ENCODE measurements at regions not wholly inside any gene's neighbourhood (a gene's known extent, or its start where the extent isn't known, plus 50 kb on each side); places are given as distances from the start of the nearest gene placed in this dataset.
A peak's percentile ranks its signal among the peaks of the same experiment; 100 is the strongest.

DNA sequence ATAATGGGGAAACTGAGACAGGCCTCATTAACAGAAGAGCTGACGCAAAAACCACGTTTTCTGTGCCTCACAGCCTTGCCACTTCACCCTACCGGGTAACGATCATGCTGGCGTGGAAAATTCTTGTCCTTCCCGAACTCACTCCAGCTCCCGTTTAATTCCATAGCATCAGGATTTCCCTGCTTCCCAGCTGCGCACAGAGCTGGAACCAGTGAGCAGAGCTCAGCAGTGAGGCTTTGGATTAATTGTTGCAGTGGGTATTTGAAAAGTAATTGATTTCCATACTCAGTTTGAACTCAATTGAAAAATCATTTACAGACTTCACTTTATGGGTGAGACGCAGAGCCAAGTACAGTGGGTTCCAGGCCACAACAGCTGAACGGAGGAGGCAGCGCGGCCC lies 199.0 kb upstream of the ADAMTS16 start:
- no peak for DNase-seq (ENCODE audit: low spot score)

- DNase-seq (ENCODE audit: low spot score): no peak
These were observed 197.9 kb upstream of the ADAMTS16 start for GRCh38 chr5:4941957-4942830.

- DNase-seq (ENCODE audit: low spot score): no peak
These were observed 197.3 kb upstream of the ADAMTS16 start for GRCh38 chr5:4942831-4943178.

DNA sequence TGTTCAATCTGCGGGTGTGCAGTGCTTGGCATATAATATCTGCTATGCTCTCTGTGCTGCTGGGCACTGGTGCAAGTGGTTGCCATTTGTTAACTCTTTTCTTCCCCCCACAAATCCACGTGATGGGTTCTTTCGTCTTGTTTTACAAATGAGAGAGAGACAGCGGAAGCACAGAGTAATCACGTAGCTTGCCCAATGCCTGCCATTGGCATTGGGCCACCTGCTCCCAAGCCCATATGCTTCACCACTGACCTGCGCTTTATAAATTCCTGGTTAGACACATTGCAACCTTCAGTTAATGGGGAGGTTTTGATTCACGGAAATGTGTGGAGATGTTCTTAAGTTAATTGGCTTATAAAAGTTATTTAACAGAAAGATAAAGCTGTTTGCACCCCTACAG lies 194.8 kb upstream of the ADAMTS16 start:
- DNase-seq (ENCODE audit: low spot score): no peak

DNA sequence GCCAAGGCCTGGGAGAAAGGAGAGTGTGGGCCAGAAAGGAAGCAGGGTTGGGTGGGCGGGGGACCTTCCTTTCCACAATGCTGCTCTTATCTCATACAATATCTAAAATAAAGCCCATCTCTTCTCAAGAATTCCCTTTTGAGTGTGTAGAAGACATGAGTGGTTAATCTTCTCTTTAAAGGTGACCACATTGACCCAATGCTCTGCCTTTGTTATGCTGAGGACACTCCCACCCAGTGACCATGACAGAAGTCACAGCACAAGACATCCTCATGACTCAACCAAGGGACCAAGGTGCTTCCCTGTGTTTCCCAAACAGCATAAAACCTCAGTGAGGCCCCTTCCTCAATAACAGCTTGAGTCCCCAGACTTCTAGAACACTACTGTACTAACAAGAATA lies 193.0 kb upstream of the ADAMTS16 start:
- DNase-seq (ENCODE audit: low spot score): no peak

DNA sequence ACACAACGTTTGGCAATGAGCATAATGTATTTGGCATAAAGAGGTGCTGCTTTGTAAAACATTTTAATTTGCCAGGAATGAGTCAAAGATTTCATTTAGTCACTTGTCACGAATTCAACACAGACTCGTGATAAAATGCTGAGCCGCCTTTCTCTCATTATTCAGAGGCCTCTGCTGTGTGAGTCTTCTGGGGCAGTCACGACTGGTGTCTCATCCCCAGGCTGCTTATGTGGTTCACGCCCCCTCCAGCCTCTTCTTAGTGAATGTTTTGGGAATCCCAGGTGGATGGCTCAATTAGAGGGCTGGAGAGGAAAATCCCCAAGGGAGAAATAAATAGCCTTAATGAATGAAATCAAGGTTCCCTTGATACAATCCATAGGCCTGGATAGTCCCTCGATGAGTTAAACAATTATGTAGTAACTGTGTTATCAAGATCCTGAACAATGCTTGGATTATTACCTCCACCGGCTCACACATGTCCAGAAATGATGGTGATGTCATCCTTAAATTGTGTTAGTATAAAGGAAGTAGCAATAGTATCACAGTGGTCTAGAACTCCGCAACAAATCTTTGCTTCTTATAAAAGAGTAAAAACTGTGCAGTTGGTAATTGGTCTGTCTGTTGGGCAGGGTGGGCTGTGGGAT lies 192.1 kb upstream of the ADAMTS16 start:
- DNase-seq (ENCODE audit: low spot score): no peak

DNA sequence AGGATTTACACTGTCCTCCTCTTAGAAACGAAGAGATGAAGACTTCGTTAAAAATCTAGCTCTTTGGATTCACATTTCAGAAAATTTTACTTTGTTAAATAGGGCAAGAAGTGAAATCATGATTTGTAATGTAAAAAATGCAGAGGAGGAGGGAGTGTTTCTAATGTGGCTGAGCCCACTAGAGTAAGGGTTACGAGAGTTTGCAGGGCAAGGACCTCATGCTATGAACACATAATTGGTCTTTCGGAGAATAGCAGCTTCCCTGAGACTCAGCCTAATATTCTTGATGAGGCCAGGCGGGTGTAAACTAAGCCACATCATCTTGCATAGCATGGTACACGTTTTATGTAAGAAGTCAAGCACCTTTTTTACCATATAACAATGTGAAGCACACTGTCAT lies 191.0 kb upstream of the ADAMTS16 start:
- no peak for DNase-seq (ENCODE audit: low spot score)

- DNase-seq (ENCODE audit: low spot score): no peak
These were observed 186.6 kb upstream of the ADAMTS16 start for GRCh38 chr5:4953576-4953975.

DNA sequence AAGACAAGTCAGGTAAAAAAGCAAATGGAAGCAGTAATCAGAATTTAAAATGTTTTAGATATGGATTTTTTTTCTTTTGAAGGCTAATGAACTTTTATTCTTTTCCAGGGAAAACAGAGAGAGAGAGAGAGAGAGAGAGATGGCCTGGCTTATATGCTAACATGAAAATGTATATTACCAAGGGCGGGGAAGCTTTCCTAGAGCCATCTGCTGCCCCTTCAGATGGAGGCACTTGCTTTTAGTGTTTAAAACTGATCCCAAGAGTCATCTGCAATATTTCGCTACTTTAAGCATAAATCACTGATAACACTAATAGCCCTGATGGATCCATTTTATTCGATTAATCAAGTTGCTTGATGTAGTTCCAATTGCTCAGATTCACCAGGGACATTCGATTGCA lies 186.1 kb upstream of the ADAMTS16 start:
- DNase-seq (ENCODE audit: low spot score): no peak

GRCh38 chr5:4963265-4963664 lies 176.9 kb upstream of the ADAMTS16 start:
- no peak for DNase-seq (ENCODE audit: low spot score)

DNA sequence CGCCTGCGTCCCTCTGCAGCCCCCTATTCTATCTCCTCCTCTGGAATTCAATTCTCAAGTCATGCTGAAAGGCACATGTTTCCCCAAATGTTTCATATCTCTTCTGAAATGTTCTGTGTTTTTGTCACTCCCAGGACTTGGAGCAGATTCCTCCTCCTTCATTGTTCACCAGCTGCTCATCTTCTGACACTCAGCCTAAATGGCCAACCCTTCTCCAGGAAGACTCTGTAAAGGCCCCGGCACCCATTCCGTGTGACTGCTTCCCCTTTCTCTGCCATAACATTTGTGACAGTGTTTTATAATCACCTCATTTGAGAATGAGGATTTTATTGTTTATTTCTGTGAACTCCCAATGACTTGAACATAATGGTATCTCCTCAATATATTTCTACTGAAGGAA lies 170.8 kb upstream of the ADAMTS16 start:
- DNase-seq (ENCODE audit: low spot score): no peak

GRCh38 chr5:4970171-4970570 lies 170.0 kb upstream of the ADAMTS16 start:
- no peak for DNase-seq (ENCODE audit: low spot score)

DNA sequence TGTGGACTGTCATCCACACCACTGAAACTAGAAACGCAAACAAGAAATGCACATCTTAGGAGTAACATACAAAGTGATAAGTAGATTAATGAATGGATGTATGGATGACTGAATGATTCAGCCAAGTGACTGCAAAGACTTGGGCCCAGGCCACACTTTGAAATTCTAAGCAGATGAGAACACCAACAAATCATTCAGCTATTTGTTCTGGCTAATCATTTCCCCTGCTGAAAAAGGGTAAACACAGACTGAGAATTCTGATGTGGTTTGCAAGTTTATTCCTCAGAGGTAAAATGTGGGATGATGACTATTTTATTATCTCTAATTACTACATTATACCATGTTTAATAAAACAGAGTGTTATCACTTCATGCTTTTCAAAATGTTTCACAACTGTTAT lies 163.2 kb upstream of the ADAMTS16 start:
- DNase-seq (ENCODE audit: low spot score): no peak

- DNase-seq (ENCODE audit: low spot score): peak; percentile 39
These were observed 162.6 kb upstream of the ADAMTS16 start for GRCh38 chr5:4977416-4978110.

DNA sequence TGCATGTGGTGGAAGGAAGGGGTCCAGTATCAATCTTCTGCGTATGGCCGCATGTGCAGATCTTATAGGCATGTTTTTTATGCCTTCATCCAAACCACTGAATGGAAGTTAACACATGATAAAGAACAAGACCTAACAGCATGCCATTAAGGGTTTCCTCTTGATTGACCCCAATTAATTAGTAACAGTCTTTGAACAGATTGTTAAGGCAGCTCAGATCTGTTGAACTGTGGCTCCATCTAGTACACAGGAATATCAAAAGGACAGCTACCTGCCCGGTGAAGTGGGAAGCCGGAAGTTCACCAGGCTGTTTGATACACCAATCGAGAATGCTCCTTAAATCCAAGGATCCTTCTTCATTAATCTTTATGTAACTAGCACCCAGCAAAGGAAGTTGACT lies 159.9 kb upstream of the ADAMTS16 start:
- DNase-seq (ENCODE audit: low spot score): no peak

- DNase-seq (ENCODE audit: low spot score): no peak
These were observed 158.5 kb upstream of the ADAMTS16 start for GRCh38 chr5:4981608-4982007.

DNA sequence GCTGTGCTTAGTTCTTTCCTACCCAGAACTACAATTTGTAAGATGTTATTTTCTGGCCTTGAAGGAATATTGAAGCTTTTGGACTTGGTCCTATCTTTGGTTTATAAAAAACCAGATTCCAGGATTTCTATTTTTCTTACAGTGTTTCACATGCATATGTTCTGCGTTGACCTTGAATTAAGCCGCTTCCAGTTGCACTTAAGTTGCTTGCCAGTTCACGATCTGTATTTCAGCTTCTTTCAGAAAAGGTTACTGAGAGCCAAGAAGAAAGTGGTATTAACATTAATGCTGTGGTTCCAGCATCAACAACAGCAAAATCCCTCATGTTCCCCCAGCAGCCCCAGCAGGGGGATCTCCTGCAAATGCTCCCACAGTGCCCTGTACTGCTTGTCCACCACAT lies 156.4 kb upstream of the ADAMTS16 start:
- no peak for DNase-seq (ENCODE audit: low spot score)

- peak; percentile 71 for DNase-seq (ENCODE audit: low spot score)
These were observed 155.7 kb upstream of the ADAMTS16 start for GRCh38 chr5:4984461-4984860.

GRCh38 chr5:4987431-4987830 lies 152.7 kb upstream of the ADAMTS16 start:
- no peak for DNase-seq (ENCODE audit: low spot score)

- no peak for DNase-seq (ENCODE audit: low spot score)
These were observed 151.0 kb upstream of the ADAMTS16 start for GRCh38 chr5:4989118-4989517.

- DNase-seq (ENCODE audit: low spot score): no peak
These were observed 150.1 kb upstream of the ADAMTS16 start for GRCh38 chr5:4990017-4990416.

DNA sequence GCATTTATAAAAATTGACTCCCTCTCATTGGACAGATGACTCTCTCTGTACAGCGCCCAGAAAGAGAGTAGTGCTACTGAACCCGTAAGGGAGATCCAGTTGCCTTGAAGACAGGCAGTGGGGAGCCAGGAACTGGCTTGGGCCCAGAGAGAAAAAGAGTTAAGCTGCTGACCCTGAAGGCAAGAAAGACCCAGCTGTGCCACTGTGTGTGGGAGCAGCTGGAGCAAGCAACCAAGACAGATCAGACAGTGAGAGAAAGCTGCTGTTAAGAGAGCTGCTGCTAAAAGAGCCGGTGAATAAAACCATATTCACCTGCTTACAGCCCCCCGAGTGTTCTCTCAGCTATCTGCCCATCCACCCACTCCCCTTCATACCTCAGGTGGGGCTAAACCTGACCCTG lies 149.7 kb upstream of the ADAMTS16 start:
- no peak for DNase-seq (ENCODE audit: low spot score)

DNA sequence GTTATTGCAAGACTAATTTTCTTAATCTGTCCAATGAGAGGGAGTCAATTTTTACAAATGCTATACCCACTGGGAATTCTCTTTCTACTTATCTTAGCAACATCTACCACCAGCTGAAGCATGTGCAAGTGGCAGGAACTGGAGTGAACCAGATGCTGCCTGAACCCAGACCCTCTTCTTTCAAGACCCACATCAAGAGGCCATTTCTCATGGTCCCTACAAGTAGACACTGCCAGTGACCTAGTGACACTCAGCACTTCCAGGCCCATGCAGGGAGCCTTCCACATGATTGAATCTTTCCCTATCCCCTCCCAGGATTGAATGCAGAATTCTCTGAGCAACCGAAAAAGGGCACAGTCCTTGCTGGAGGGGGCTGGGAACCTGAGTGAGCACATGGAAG lies 148.2 kb upstream of the ADAMTS16 start:
- no peak for DNase-seq (ENCODE audit: low spot score)

Measured in pons (tissue), 1 donor.